IMR-90 (cell line): ENCODE measurements at regions not wholly inside any gene's neighbourhood (a gene's known extent, or its start where the extent isn't known, plus 50 kb on each side); places are given as distances from the start of the nearest gene placed in this dataset.

Experiments used
- BHLHE40 ChIP-seq: fragments of 150-350 bp; IDR thresholded peaks from 2 replicates; pipeline ENCODE4 v1.6.1; 2016; ENCODE audit warnings: mild to moderate bottlenecking, low read depth, low read length
- CEBPB ChIP-seq: IDR thresholded peaks from 2 replicates; pipeline ENCODE4 v1.6.1; 2012; ENCODE audit warnings: low read depth, low read length, improper control_type of control experiment
- CHD1 ChIP-seq: IDR thresholded peaks from 2 replicates; pipeline ENCODE4 v1.6.1; 2012; ENCODE audit warnings: low read depth, low read length, improper control_type of control experiment
- FOS ChIP-seq: fragments of 150-350 bp; IDR thresholded peaks from 2 replicates; pipeline ENCODE4 v1.6.1; 2016; ENCODE audit warnings: low read depth, low read length
- MAFK ChIP-seq: IDR thresholded peaks from 2 replicates; pipeline ENCODE4 v1.6.1; 2012; ENCODE audit warnings: low read depth, low read length, improper control_type of control experiment
- MAZ ChIP-seq: IDR thresholded peaks from 2 replicates; pipeline ENCODE4 v1.6.1; 2012; ENCODE audit warnings: low read depth, mild to moderate bottlenecking, low read length, improper control_type of control experiment, moderate library complexity, borderline replicate concordance
- MXI1 ChIP-seq: IDR thresholded peaks from 2 replicates; pipeline ENCODE4 v1.6.1; 2012; ENCODE audit warnings: low read depth, mild to moderate bottlenecking, low read length, moderate library complexity, borderline replicate concordance
- POLR2A ChIP-seq: IDR thresholded peaks from 2 replicates; pipeline ENCODE4 v1.6.1; 2012; ENCODE audit warnings: mild to moderate bottlenecking, low read depth, low read length
- RAD21 ChIP-seq: IDR thresholded peaks from 2 replicates; pipeline ENCODE4 v1.6.1; 2012; ENCODE audit warnings: low read length, improper control_type of control experiment
- RFX5 ChIP-seq: IDR thresholded peaks from 2 replicates; pipeline ENCODE4 v1.8.0; 2012; ENCODE audit warnings: low read depth, mild to moderate bottlenecking, low read length, moderate library complexity
- SMC3 ChIP-seq: fragments of 150-350 bp; IDR thresholded peaks from 2 replicates; pipeline ENCODE4 v1.6.1; 2016; ENCODE audit warnings: low read depth, mild to moderate bottlenecking, antibody characterized with exemption, low read length, moderate library complexity
- TF ChIP-seq, protein P1 (sequence below): fragments of 150-350 bp; IDR thresholded peaks from 2 replicates; pipeline ENCODE4 v1.6.1; 2017; ENCODE audit warnings: mild to moderate bottlenecking, antibody characterized with exemption, low read length, low read depth
- TF ChIP-seq, protein P2 (sequence below): conservative IDR thresholded peaks from 2 replicates; pipeline ENCODE4 v1.5.1; 2012; ENCODE audit warnings: mild to moderate bottlenecking, low read depth, low read length, improper control_type of control experiment
- TF ChIP-seq, protein P3 (sequence below): fragments of 150-350 bp; IDR thresholded peaks from 2 replicates; pipeline ENCODE4 v1.6.1; 2016; ENCODE audit warnings: low read depth, mild to moderate bottlenecking, low read length, moderate library complexity, borderline replicate concordance

DNA sequence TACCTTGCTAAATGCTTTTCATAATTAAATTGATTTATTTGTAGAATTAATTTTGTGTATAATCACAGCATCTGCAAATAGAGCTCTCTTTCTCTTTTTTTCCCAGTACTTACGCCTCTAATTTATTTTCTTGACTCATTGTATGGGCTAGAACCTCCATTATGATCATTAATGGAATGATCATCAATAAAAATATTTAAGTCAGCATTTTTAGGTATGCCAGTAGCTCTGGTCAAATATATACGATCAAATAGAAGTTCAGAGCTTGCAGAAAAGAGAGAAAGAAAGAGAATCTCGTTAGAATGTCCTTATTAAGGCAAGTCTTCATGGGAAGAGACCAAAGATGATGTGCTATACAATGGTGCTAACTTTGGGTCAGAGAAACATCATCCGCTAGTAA, 202.6 kb downstream of the TLR4 start:
- TF ChIP-seq POLR2A (no peak), MAFK (peak; percentile 21; the same call in 1 of the 2 replicates), FOS (no peak), RAD21 (no peak), CHD1 (no peak), SMC3 (no peak), RFX5 (no peak), MXI1 (no peak), BHLHE40 (no peak), MAZ (no peak), CEBPB (no peak)
- TF ChIP-seq, protein P1, sequence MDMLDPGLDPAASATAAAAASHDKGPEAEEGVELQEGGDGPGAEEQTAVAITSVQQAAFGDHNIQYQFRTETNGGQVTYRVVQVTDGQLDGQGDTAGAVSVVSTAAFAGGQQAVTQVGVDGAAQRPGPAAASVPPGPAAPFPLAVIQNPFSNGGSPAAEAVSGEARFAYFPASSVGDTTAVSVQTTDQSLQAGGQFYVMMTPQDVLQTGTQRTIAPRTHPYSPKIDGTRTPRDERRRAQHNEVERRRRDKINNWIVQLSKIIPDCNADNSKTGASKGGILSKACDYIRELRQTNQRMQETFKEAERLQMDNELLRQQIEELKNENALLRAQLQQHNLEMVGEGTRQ = no peak
- TF ChIP-seq, protein P2, sequence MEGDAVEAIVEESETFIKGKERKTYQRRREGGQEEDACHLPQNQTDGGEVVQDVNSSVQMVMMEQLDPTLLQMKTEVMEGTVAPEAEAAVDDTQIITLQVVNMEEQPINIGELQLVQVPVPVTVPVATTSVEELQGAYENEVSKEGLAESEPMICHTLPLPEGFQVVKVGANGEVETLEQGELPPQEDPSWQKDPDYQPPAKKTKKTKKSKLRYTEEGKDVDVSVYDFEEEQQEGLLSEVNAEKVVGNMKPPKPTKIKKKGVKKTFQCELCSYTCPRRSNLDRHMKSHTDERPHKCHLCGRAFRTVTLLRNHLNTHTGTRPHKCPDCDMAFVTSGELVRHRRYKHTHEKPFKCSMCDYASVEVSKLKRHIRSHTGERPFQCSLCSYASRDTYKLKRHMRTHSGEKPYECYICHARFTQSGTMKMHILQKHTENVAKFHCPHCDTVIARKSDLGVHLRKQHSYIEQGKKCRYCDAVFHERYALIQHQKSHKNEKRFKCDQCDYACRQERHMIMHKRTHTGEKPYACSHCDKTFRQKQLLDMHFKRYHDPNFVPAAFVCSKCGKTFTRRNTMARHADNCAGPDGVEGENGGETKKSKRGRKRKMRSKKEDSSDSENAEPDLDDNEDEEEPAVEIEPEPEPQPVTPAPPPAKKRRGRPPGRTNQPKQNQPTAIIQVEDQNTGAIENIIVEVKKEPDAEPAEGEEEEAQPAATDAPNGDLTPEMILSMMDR = no peak
- TF ChIP-seq, protein P3, sequence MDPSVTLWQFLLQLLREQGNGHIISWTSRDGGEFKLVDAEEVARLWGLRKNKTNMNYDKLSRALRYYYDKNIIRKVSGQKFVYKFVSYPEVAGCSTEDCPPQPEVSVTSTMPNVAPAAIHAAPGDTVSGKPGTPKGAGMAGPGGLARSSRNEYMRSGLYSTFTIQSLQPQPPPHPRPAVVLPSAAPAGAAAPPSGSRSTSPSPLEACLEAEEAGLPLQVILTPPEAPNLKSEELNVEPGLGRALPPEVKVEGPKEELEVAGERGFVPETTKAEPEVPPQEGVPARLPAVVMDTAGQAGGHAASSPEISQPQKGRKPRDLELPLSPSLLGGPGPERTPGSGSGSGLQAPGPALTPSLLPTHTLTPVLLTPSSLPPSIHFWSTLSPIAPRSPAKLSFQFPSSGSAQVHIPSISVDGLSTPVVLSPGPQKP = no peak
